Brain microvascular endothelial cell (primary cell): ENCODE measurements at regions not wholly inside any gene's neighbourhood (a gene's known extent, or its start where the extent isn't known, plus 50 kb on each side); places are given as distances from the start of the nearest gene placed in this dataset.
A peak's percentile ranks its signal among the peaks of the same experiment; 100 is the strongest.

Source experiments
- DNase-seq: peaks from one replicate; pipeline ENCODE4 v3.0.0-alpha.2; 2020
- H3K27ac ChIP-seq: fragments of 250-450 bp; sonication (Bioruptor Pico); 2 replicates; pipeline ENCODE4 v1.5.1; 2020; ENCODE audit warnings: mild to moderate bottlenecking, moderate library complexity
- H3K27me3 ChIP-seq: fragments of 250-450 bp; sonication (Bioruptor Pico); replicated peaks from 2 replicates; pipeline ENCODE4 v1.5.1; 2020; ENCODE audit warnings: mild to moderate bottlenecking
- H3K36me3 ChIP-seq: fragments of 250-450 bp; sonication (Bioruptor Pico); replicated peaks from 2 replicates; pipeline ENCODE4 v1.5.1; 2020; ENCODE audit warnings: mild to moderate bottlenecking
- H3K4me3 ChIP-seq: 2 replicates; pipeline ENCODE4 v1.5.1; 2011; ENCODE audit warnings: low read depth, mild to moderate bottlenecking, control low read depth, low read length, moderate library complexity
- in situ Hi-C: cut with HindIII; loops from 2 replicates; pipeline ENCODE4 v1.10.0; 2017; ENCODE audit warnings: low sequenced_read_pairs, low pct_ligation_motif_present
- TF ChIP-seq, protein P1 (sequence below): IDR thresholded peaks from 2 replicates; pipeline ENCODE4 v1.5.1; 2011; ENCODE audit warnings: low read depth, mild to moderate bottlenecking, moderate library complexity, low read length, control low read depth, inconsistent platforms; ENCODE audit errors: missing control alignments

- in situ Hi-C loops: no loop called here
- TF ChIP-seq, protein P1, sequence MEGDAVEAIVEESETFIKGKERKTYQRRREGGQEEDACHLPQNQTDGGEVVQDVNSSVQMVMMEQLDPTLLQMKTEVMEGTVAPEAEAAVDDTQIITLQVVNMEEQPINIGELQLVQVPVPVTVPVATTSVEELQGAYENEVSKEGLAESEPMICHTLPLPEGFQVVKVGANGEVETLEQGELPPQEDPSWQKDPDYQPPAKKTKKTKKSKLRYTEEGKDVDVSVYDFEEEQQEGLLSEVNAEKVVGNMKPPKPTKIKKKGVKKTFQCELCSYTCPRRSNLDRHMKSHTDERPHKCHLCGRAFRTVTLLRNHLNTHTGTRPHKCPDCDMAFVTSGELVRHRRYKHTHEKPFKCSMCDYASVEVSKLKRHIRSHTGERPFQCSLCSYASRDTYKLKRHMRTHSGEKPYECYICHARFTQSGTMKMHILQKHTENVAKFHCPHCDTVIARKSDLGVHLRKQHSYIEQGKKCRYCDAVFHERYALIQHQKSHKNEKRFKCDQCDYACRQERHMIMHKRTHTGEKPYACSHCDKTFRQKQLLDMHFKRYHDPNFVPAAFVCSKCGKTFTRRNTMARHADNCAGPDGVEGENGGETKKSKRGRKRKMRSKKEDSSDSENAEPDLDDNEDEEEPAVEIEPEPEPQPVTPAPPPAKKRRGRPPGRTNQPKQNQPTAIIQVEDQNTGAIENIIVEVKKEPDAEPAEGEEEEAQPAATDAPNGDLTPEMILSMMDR: no peak
- H3K4me3 ChIP-seq: no peak overlapping the region
- no peak for DNase-seq
- no peaks in the 10 kb centered on the region for H3K27me3 ChIP-seq
- H3K36me3 ChIP-seq: no peaks in the 10 kb centered on the region
- no peak overlapping the region for H3K27ac ChIP-seq
These were observed 156.5 kb downstream of the MOXD1 start for GRCh38 chr6:132244744-132245143.

DNA sequence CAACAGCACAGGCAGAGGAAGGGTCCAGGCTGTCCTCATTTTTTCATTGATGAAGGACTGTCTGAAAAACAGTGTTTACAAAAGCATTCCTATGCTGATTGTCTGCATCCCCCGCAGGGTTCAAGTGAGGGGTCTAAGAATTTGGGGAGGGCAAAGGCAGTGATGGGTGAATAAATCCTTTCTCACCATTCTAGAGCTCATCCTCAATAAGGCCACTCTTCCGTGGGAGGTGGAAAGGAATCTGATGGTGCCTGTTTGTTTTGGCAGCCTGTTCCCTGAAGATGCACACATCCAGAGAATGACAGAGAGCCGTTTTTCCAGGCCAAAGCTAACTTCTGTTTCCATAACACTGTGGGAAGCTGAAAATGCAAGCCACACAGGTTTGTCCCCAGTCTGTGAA lies 164.5 kb downstream of the MOXD1 start:
- H3K27ac ChIP-seq: peak overlapping the region; percentile 16
- DNase-seq: peak; percentile 71
- in situ Hi-C loops: no loop called here

GRCh38 chr6:132236281-132236680 lies 165.0 kb downstream of the MOXD1 start:
- H3K27ac ChIP-seq: peak overlapping the region; percentile 16
- in situ Hi-C loops: no loop called here
- DNase-seq: no peak
- H3K27me3 ChIP-seq: no peaks in the 10 kb centered on the region
- no peak overlapping the region for H3K4me3 ChIP-seq
- H3K36me3 ChIP-seq: no peaks in the 10 kb centered on the region
- TF ChIP-seq, protein P1: no peak

More for the DNA sequence above, 164.5 kb downstream of the MOXD1 start:
- TF ChIP-seq, protein P1: no peak
- H3K36me3 ChIP-seq: no peaks in the 10 kb centered on the region
- no peak overlapping the region for H3K4me3 ChIP-seq
- no peaks in the 10 kb centered on the region for H3K27me3 ChIP-seq

DNA sequence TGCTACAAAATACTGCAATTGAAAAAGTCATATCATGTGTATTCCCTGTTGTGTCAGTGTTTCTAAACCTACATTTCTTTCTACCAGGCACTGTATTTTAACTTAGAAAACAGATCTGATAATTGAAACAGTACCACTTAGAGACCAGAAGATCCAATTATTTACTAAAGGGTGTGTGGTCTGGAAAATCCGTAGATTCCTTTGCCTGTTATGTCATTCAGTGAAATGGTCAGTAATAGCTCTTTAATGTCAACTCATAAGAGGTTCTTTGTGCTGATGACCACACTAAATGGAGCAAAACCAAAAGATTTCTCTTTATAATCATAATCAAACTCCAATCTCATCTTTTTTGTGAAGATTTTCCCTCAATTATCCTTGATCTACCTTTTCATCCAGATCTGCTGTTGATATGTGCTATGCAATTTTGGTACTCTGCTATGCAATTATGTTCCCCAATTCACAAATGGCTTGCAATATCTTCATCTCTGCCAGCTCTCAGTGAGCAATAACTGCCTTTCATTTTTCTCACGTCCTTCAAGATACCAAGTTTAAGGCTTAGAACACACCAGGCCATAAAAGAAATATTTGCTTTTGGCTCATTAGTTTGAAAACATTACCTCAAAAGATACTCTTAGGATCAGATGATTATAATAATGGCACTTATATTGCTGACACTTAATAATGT lies 165.5 kb downstream of the MOXD1 start:
- no peak overlapping the region for H3K4me3 ChIP-seq
- H3K27me3 ChIP-seq: no peaks in the 10 kb centered on the region
- no peak for DNase-seq
- H3K36me3 ChIP-seq: no peaks in the 10 kb centered on the region
- in situ Hi-C loops: no loop called here
- H3K27ac ChIP-seq: no peak overlapping the region
- TF ChIP-seq, protein P1: no peak

DNA sequence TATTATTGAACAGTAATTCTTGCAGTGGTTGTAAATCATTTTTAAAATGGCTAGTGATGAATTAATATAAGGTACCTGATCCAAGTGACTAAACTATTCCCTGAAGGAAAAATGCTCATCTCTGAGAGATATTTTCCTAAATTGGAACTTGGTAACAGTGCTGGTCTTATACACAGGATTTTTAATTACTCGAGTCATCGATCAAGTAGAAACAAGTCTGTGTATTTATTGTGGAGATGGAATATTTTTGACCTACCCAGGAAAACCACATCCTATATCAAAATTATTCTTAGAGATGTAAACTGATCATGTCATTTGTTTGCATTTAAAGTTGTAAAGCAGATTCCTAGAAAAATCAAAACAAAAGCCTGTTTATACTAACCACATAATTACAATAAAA lies 166.9 kb downstream of the MOXD1 start:
- in situ Hi-C loops: no loop called here
- Histone ChIP-seq H3K27me3 (no peaks in the 10 kb centered on the region), H3K4me3 (no peak overlapping the region), H3K27ac (no peak overlapping the region), H3K36me3 (no peaks in the 10 kb centered on the region)
- DNase-seq: no peak
- TF ChIP-seq, protein P1: no peak
